C4-2B (cell line): ENCODE measurements at regions not wholly inside any gene's neighbourhood (a gene's known extent, or its start where the extent isn't known, plus 50 kb on each side); places are given as distances from the start of the nearest gene placed in this dataset.

Experiments used
- CTCF ChIP-seq: fragments of 450-650 bp; conservative IDR thresholded peaks from 2 replicates; pipeline ENCODE4 v1.5.1; 2017; ENCODE audit warnings: mild to moderate bottlenecking
- ZFX ChIP-seq: fragments of 450-650 bp; IDR thresholded peaks from 2 replicates; pipeline ENCODE4 v1.6.1; 2017

DNA sequence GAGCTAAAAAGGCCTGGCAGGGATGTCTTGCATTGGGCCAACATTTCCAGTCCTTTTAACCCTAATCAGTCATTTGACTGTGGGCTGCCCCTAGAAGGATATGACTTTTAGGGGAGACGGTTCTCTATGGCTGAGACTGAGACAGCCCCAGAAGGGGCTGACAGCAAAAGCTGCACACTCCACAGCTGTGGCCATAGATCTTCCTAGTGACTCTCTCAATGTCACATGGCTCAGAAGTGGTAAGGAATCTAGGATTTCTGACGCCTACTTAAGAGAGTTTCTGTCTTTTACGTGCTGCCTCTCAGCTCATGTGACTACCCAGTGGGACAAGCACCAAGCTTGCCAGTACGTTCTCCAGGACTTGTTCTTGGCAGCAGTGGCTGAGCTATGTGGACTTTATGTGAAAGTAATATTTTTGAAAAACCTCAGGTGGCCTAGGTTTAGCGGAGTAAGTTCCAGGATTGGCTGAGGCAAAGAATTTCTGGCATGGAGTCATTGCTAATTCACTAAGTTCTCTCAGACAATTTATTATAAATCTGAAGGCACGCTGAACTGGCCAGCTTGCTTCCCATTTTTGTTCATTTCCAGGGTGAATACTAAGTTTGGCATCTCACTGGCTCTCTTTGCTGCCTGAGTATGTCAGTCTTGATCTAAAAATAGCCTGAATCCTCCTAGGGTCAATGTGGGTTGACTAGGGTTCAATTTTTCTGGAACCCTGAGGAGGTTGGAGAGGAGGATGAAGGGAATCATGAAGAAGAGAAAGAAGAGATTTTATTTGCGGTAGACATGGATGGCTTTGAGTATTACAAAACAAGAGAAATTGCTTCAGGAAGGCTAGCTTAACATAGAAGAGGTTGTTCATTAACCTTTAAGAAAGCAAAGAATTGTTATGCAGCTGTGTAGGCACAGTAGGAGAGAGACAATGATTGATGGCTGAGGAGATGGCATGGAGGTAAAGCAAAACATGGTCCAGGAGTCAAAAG, 271.8 kb downstream of the AEBP2 start:
- TF ChIP-seq CTCF, result no peak
- TF ChIP-seq ZFX, result no peak
